ENCODE measurements at regions not wholly inside any gene's neighbourhood (a gene's known extent, or its start where the extent isn't known, plus 50 kb on each side); places are given as distances from the start of the nearest gene placed in this dataset.
A peak's percentile ranks its signal among the peaks of the same experiment; 100 is the strongest.

GRCh38 chr16:73390936-73391335, 343.0 kb upstream of the ZFHX3 start:
- no peaks in the 10 kb centered on the region for H3K36me3 ChIP-seq
- no peak overlapping the region for H3K4me3 ChIP-seq
- H3K27ac ChIP-seq, result no peak overlapping the region
- H3K4me1 ChIP-seq, result no peaks in the 10 kb centered on the region
- peak in 1 of 2 donors; percentile 60 for DNase-seq (ENCODE audit: extremely low spot score in 2 of 2)
- TF ChIP-seq CTCF (IDR thresholded peaks at IDR 0.05), result no peak
- TF ChIP-seq POLR2AphosphoS5 (IDR thresholded peaks at IDR 0.05; ENCODE audit: insufficient read depth in 1 of 2, low read depth in 1 of 2), result no peak
- no peak for TF ChIP-seq POLR2A (IDR thresholded peaks at IDR 0.05)
- H3K27me3 ChIP-seq, result no peaks in the 10 kb centered on the region
- intact Hi-C loops (cut with DNase I), result no loop called here
- no peaks in the 10 kb centered on the region for H3K9me3 ChIP-seq

GRCh38 chr16:73390491-73390890, 342.6 kb upstream of the ZFHX3 start:
- intact Hi-C loops (cut with DNase I), result no loop called here
- no peak overlapping the region for H3K27ac ChIP-seq
- no peak for DNase-seq (ENCODE audit: extremely low spot score in 2 of 2)
- H3K36me3 ChIP-seq, result no peaks in the 10 kb centered on the region
- no peaks in the 10 kb centered on the region for H3K27me3 ChIP-seq
- H3K4me1 ChIP-seq, result no peaks in the 10 kb centered on the region
- no peak overlapping the region for H3K4me3 ChIP-seq
- TF ChIP-seq CTCF (IDR thresholded peaks at IDR 0.05) (no peak), POLR2A (IDR thresholded peaks at IDR 0.05) (no peak), POLR2AphosphoS5 (IDR thresholded peaks at IDR 0.05; ENCODE audit: insufficient read depth in 1 of 2, low read depth in 1 of 2) (no peak)
- H3K9me3 ChIP-seq, result no peaks in the 10 kb centered on the region

GRCh38 chr16:73389085-73389484, 341.2 kb upstream of the ZFHX3 start:
- TF ChIP-seq POLR2A (IDR thresholded peaks at IDR 0.05) (no peak), POLR2AphosphoS5 (IDR thresholded peaks at IDR 0.05; ENCODE audit: insufficient read depth in 1 of 2, low read depth in 1 of 2) (no peak), CTCF (IDR thresholded peaks at IDR 0.05) (no peak)
- Histone ChIP-seq H3K36me3 (no peaks in the 10 kb centered on the region), H3K27ac (no peak overlapping the region), H3K9me3 (no peaks in the 10 kb centered on the region), H3K27me3 (no peaks in the 10 kb centered on the region), H3K4me1 (no peaks in the 10 kb centered on the region), H3K4me3 (no peak overlapping the region)
- DNase-seq (ENCODE audit: extremely low spot score in 2 of 2), result peak; percentile 7 to 34
- intact Hi-C loops (cut with DNase I), result no loop called here

- TF ChIP-seq POLR2AphosphoS5 (IDR thresholded peaks at IDR 0.05; ENCODE audit: insufficient read depth in 1 of 2, low read depth in 1 of 2) (no peak), CTCF (IDR thresholded peaks at IDR 0.05) (no peak), POLR2A (IDR thresholded peaks at IDR 0.05) (no peak)
- Histone ChIP-seq H3K4me3 (no peak overlapping the region), H3K27me3 (no peaks in the 10 kb centered on the region), H3K4me1 (no peaks in the 10 kb centered on the region), H3K9me3 (no peaks in the 10 kb centered on the region), H3K36me3 (no peaks in the 10 kb centered on the region), H3K27ac (no peak overlapping the region)
- DNase-seq (ENCODE audit: extremely low spot score in 2 of 2), result no peak
- intact Hi-C loops (cut with DNase I), result no loop called here
Observed at GRCh38 chr16:73387979-73388378, 340.1 kb upstream of the ZFHX3 start.

GRCh38 chr16:73385696-73386095, 337.8 kb upstream of the ZFHX3 start:
- intact Hi-C loops (cut with DNase I), result no loop called here
- Histone ChIP-seq H3K27ac (no peak overlapping the region), H3K4me1 (no peaks in the 10 kb centered on the region), H3K4me3 (no peak overlapping the region), H3K36me3 (no peaks in the 10 kb centered on the region), H3K9me3 (no peaks in the 10 kb centered on the region), H3K27me3 (no peaks in the 10 kb centered on the region)
- no peak for DNase-seq (ENCODE audit: extremely low spot score in 2 of 2)
- TF ChIP-seq POLR2A (IDR thresholded peaks at IDR 0.05) (no peak), POLR2AphosphoS5 (IDR thresholded peaks at IDR 0.05; ENCODE audit: insufficient read depth in 1 of 2, low read depth in 1 of 2) (no peak)

Data from vagina (tissue), 2 donors.